AG08396 (cell line): ENCODE measurements at regions not wholly inside any gene's neighbourhood (a gene's known extent, or its start where the extent isn't known, plus 50 kb on each side); places are given as distances from the start of the nearest gene placed in this dataset.
"Not testable (repeated sequence)": the region's sequence is repeated elsewhere in the genome, so short reads cannot be mapped to it uniquely, and the experiment has no call there.

Source experiments
- DNase-seq: peaks from one replicate; pipeline ENCODE4 v3.0.0; 2012; ENCODE audit warnings: low spot score, mixed read lengths

GRCh38 chr6:10180138-10181074, 234.5 kb downstream of the TFAP2A start:
- DNase-seq: no peak

- DNase-seq: no peak
Observed at GRCh38 chr6:10177704-10178103, 237.2 kb downstream of the TFAP2A start.

- DNase-seq: no peak
Observed at GRCh38 chr6:10175362-10175761, 239.5 kb downstream of the TFAP2A start.

- DNase-seq: no peak
Observed at GRCh38 chr6:10174761-10175160, 240.1 kb downstream of the TFAP2A start.

GRCh38 chr6:10174056-10174455, 240.8 kb downstream of the TFAP2A start:
- DNase-seq: no peak

- DNase-seq: not testable (repeated sequence)
Observed at GRCh38 chr6:10171706-10172105, 243.2 kb downstream of the TFAP2A start.

- no peak for DNase-seq
Observed at GRCh38 chr6:10170816-10171215, 244.1 kb downstream of the TFAP2A start.

- no peak for DNase-seq
Observed at GRCh38 chr6:10166031-10166430, 248.8 kb downstream of the TFAP2A start.

- no peak for DNase-seq
Observed at GRCh38 chr6:10163203-10163962, 251.5 kb downstream of the TFAP2A start.

- DNase-seq: no peak
Observed at GRCh38 chr6:10156875-10157274, 258.0 kb downstream of the TFAP2A start.

- DNase-seq: no peak
Observed at GRCh38 chr6:10154251-10154650, 260.6 kb downstream of the TFAP2A start.

- DNase-seq: no peak
Observed at GRCh38 chr6:10151144-10151915, 263.5 kb downstream of the TFAP2A start.

GRCh38 chr6:10149603-10150002, 265.3 kb downstream of the TFAP2A start:
- no peak for DNase-seq

- peak; percentile 17 for DNase-seq
Observed at GRCh38 chr6:10146715-10147451, 268.0 kb downstream of the TFAP2A start.

- DNase-seq: no peak
Observed at GRCh38 chr6:10144772-10145171, 270.1 kb downstream of the TFAP2A start.

- no peak for DNase-seq
Observed at GRCh38 chr6:10141746-10142443, 273.0 kb downstream of the TFAP2A start.

- DNase-seq: no peak
Observed at GRCh38 chr6:10140824-10141223, 274.1 kb downstream of the TFAP2A start.

- DNase-seq: no peak
Observed at GRCh38 chr6:10140136-10140535, 274.7 kb downstream of the TFAP2A start.

GRCh38 chr6:10138917-10139316, 276.0 kb downstream of the TFAP2A start:
- DNase-seq: no peak

GRCh38 chr6:10136636-10137035, 278.2 kb downstream of the TFAP2A start:
- no peak for DNase-seq

- not testable (repeated sequence) for DNase-seq
Observed at GRCh38 chr6:10134185-10134584, 280.7 kb downstream of the TFAP2A start.
